ENCODE measurements at regions not wholly inside any gene's neighbourhood (a gene's known extent, or its start where the extent isn't known, plus 50 kb on each side); places are given as distances from the start of the nearest gene placed in this dataset.

DNA sequence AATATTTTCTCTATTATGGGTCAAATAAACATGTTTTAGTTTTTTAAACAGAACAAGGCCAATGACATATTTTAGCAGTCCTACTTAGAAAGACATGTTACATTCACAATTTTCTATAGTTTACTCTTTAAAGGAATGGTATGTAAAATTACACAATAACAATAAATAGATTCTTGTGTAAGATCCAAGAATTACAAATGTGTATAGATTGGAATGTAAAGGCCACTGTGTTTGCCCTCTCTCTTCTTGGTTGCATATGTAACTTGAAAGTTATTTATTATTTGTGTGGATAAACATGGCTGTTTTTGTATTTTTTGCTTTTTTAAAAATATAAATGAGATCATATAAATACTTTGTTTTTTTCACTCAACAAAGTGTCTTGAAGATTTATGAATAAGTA lies 979.3 kb upstream of the CELF2 start:
- ChIA-PET POLR2A (ENCODE audit: low non-redundant PET) (no interaction called here), CTCF (no interaction called here)
- TF ChIP-seq, protein P1, sequence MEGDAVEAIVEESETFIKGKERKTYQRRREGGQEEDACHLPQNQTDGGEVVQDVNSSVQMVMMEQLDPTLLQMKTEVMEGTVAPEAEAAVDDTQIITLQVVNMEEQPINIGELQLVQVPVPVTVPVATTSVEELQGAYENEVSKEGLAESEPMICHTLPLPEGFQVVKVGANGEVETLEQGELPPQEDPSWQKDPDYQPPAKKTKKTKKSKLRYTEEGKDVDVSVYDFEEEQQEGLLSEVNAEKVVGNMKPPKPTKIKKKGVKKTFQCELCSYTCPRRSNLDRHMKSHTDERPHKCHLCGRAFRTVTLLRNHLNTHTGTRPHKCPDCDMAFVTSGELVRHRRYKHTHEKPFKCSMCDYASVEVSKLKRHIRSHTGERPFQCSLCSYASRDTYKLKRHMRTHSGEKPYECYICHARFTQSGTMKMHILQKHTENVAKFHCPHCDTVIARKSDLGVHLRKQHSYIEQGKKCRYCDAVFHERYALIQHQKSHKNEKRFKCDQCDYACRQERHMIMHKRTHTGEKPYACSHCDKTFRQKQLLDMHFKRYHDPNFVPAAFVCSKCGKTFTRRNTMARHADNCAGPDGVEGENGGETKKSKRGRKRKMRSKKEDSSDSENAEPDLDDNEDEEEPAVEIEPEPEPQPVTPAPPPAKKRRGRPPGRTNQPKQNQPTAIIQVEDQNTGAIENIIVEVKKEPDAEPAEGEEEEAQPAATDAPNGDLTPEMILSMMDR (conservative IDR thresholded peaks at IDR 0.05; ENCODE audit: low read depth), result no peak
- DNase-seq (ENCODE audit: low spot score), result no peak
- no peak overlapping the region for H3K27ac ChIP-seq

DNA sequence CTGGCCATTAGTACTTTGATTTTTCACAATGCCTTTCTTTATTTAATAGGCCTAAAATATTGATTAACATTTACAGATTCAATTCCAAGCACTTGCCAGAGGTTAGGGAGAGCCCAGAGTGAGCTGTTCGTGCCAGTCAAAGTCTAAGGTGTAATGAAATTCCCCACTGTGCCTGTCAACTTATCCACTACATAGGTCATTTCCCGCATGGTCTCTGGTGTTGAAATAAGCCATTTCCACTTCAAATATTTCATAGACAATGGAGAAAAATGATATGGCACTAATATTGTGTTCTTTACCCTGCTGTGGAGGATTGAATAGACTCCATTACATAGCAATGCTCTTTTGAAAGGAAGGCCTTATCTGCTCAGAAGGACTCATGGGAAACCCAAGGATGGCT lies 978.1 kb upstream of the CELF2 start:
- ChIA-PET POLR2A (ENCODE audit: low non-redundant PET) (no interaction called here), CTCF (no interaction called here)
- TF ChIP-seq, protein P1 (conservative IDR thresholded peaks at IDR 0.05; ENCODE audit: low read depth), result no peak
- no peak overlapping the region for H3K27ac ChIP-seq
- no peak for DNase-seq (ENCODE audit: low spot score)

DNA sequence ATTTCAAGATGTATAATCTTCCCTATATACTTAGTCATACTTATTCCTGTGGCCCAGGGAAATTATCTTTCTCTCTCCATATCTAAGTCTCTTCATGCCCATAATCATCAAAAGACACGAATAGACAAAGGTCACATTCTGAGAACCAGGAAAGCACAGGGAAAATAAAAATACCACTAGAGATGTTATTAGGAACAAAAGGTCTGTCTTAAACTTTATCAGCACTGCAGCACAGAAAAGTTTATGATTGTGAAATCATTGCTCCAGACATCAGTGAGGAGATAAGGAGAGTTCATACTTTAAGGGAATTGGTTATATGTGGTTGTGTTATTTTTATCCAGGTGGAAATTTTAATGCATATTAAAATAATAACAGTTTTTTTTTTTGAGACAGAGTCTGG lies 974.6 kb upstream of the CELF2 start:
- POLR2A ChIA-PET (ENCODE audit: low non-redundant PET), result no interaction called here
- TF ChIP-seq, protein P1 (conservative IDR thresholded peaks at IDR 0.05; ENCODE audit: low read depth), result no peak
- DNase-seq (ENCODE audit: low spot score), result no peak
- CTCF ChIA-PET, result no interaction called here
- H3K27ac ChIP-seq, result no peak overlapping the region

DNA sequence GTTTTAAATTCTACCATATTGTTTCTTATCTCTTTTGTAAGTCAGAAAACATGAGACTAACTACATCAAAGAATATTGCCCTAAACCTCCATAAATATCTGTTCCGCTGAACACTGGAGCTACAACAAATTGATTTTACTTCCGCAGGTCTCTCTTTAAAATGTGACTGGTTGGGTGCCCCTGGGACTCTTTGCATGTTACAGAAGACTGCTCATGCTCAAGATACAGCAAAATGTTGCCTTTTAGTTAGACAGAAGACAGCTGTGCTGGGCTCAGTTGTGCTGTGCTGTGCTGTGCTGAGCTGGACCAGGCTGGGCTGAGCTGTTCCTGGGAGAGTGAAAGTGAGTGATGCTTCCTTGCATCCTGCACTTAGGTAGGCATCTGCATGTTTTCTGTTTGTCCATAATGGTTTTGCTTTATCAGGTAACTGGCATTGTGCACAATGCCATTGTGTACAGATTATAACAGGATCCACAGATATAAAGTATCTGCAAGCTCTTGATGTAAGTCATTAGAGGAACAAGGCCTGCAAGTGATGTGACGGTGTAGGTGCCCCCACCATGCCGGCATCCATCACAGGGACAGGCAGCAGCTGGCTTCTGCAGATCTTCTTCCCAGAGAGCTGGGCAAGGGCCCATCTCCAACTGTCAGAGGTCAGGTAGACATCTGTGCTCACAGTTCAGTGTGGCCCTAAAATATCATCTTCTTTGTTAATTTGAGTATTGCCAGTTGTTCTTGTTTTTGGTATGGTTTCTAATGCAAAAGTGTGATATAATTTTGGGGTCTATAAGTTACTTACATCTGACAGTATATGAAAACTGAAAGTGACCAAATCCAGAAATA lies 972.5 kb upstream of the CELF2 start:
- POLR2A ChIA-PET (ENCODE audit: low non-redundant PET), result no interaction called here
- TF ChIP-seq, protein P1 (conservative IDR thresholded peaks at IDR 0.05; ENCODE audit: low read depth), result no peak
- H3K27ac ChIP-seq, result no peak overlapping the region
- no peak for DNase-seq (ENCODE audit: low spot score)
- CTCF ChIA-PET, result interaction anchor here (0.7 kb wide), 1 partner anchor 726 kb away, joined by 5 read pairs; no protein-coding TSS in a partner anchor

DNA sequence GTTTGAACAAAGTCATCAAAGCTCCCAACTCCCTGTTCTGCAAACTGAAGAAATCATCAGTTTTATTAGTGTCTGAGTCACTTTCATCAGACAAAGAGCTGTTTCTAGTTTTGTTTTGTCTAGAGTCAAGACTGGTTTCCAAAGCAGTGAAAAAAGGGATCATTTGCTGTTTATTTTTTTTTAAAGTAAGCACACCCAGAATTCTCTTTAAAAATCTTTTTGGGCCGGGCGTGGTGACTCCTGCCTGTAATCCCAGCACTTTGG lies 972.0 kb upstream of the CELF2 start:
- CTCF ChIA-PET, result interaction anchor here (0.7 kb wide), 1 partner anchor 726 kb away, joined by 5 read pairs; no protein-coding TSS in a partner anchor
- H3K27ac ChIP-seq, result 0 out of 2 replicates have a peak overlapping the region, but pooled peaks have one; percentile 37
- POLR2A ChIA-PET (ENCODE audit: low non-redundant PET), result no interaction called here
- no peak for DNase-seq (ENCODE audit: low spot score)
- TF ChIP-seq, protein P1 (conservative IDR thresholded peaks at IDR 0.05; ENCODE audit: low read depth), result no peak

DNA sequence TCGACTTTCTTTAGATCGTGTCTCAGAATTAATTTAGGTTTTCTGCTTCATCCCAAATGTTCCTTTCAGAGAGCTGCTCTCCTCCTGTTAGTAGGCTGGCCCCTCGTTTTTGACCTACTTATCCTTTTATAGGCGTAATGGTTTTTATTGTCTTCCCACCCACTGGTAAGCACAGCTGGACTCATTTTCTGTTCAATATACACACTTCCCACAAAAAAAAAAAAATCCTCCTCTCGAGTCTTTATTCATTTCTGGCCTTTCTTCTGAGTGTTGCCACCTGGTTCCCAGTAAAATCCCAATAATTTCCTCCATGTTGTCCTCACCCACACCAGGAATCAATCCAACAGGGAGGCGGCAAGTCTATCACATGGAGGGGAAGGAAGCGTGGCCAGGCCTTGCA lies 970.2 kb upstream of the CELF2 start:
- ChIA-PET POLR2A (ENCODE audit: low non-redundant PET) (no interaction called here), CTCF (no interaction called here)
- TF ChIP-seq, protein P1 (conservative IDR thresholded peaks at IDR 0.05; ENCODE audit: low read depth), result no peak
- no peak overlapping the region for H3K27ac ChIP-seq
- DNase-seq (ENCODE audit: low spot score), result no peak

Data from RWPE1 (cell line).